Loucy (cell line): ENCODE measurements at regions not wholly inside any gene's neighbourhood (a gene's known extent, or its start where the extent isn't known, plus 50 kb on each side); places are given as distances from the start of the nearest gene placed in this dataset.

ENCODE experiments used
- H2AFZ ChIP-seq: fragments of 200-600 bp; sonication (generic); 2 replicates; pipeline ENCODE4 v1.6.0; 2016; ENCODE audit warnings: antibody characterized with exemption, mild to moderate bottlenecking, low read length, moderate library complexity
- H3F3A ChIP-seq: fragments of 200-600 bp; 2 replicates; pipeline ENCODE4 v1.6.0; 2016; ENCODE audit warnings: antibody characterized with exemption, low read depth, mild to moderate bottlenecking
- H3K27me3 ChIP-seq: fragments of 200-600 bp; sonication (generic); 2 replicates; pipeline ENCODE4 v1.6.1; 2014; ENCODE audit warnings: low read length, mild to moderate bottlenecking; ENCODE audit not compliant: insufficient read depth, poor library complexity, severe bottlenecking
- H3K36me3 ChIP-seq: fragments of 200-600 bp; sonication (generic); 2 replicates; pipeline ENCODE4 v1.6.1; 2016; ENCODE audit warnings: low read length; ENCODE audit not compliant: insufficient read depth
- H3K4me1 ChIP-seq: fragments of 200-600 bp; sonication (generic); 2 replicates; pipeline ENCODE4 v1.5.1; 2014; ENCODE audit warnings: low read length, mild to moderate bottlenecking; ENCODE audit not compliant: insufficient read depth, poor library complexity, severe bottlenecking
- H3K4me2 ChIP-seq: fragments of 200-600 bp; sonication (generic); 2 replicates; pipeline ENCODE4 v1.6.0; 2014; ENCODE audit warnings: antibody characterized with exemption, low read length, low read depth, mild to moderate bottlenecking; ENCODE audit not compliant: poor library complexity, severe bottlenecking
- H3K4me3 ChIP-seq: fragments of 200-600 bp; sonication (generic); 2 replicates; pipeline ENCODE4 v1.5.1; 2014; ENCODE audit warnings: low read length, mild to moderate bottlenecking, mixed read lengths; ENCODE audit not compliant: poor library complexity, severe bottlenecking
- H3K79me2 ChIP-seq: fragments of 200-600 bp; sonication (generic); 2 replicates; pipeline ENCODE4 v1.6.1; 2014; ENCODE audit warnings: low read length; ENCODE audit not compliant: insufficient read depth
- H3K9ac ChIP-seq: fragments of 200-600 bp; sonication (generic); 2 replicates; pipeline ENCODE4 v1.6.0; 2014; ENCODE audit warnings: mild to moderate bottlenecking, low read depth, low read length, moderate library complexity; ENCODE audit not compliant: poor library complexity, severe bottlenecking
- H3K9me2 ChIP-seq: fragments of 200-600 bp; sonication (generic); replicated peaks from 2 replicates; pipeline ENCODE4 v1.6.1; 2016; ENCODE audit warnings: low read depth, low read length, mixed read lengths
- H3K9me3 ChIP-seq: fragments of 200-600 bp; sonication (generic); 2 replicates; pipeline ENCODE4 v1.6.1; 2014; ENCODE audit warnings: mild to moderate bottlenecking, antibody characterized with exemption, low read length, low read depth; ENCODE audit not compliant: insufficient read depth
- H4K20me1 ChIP-seq: fragments of 200-600 bp; sonication (generic); 2 replicates; pipeline ENCODE4 v1.6.0; 2014; ENCODE audit warnings: antibody characterized with exemption, low read length, mild to moderate bottlenecking; ENCODE audit not compliant: insufficient read depth, poor library complexity, severe bottlenecking
- CTCF ChIP-seq: fragments of 200-600 bp; sonication (generic); conservative IDR thresholded peaks from 2 replicates; pipeline ENCODE4 v1.5.1; 2014; ENCODE audit warnings: mild to moderate bottlenecking, antibody characterized with exemption, low read length
- EZH2phosphoT487 ChIP-seq: fragments of 200-600 bp; IDR thresholded peaks from 2 replicates; pipeline ENCODE4 v1.6.1; 2018; ENCODE audit warnings: antibody characterized with exemption, mild to moderate bottlenecking, moderate library complexity, borderline replicate concordance

DNA sequence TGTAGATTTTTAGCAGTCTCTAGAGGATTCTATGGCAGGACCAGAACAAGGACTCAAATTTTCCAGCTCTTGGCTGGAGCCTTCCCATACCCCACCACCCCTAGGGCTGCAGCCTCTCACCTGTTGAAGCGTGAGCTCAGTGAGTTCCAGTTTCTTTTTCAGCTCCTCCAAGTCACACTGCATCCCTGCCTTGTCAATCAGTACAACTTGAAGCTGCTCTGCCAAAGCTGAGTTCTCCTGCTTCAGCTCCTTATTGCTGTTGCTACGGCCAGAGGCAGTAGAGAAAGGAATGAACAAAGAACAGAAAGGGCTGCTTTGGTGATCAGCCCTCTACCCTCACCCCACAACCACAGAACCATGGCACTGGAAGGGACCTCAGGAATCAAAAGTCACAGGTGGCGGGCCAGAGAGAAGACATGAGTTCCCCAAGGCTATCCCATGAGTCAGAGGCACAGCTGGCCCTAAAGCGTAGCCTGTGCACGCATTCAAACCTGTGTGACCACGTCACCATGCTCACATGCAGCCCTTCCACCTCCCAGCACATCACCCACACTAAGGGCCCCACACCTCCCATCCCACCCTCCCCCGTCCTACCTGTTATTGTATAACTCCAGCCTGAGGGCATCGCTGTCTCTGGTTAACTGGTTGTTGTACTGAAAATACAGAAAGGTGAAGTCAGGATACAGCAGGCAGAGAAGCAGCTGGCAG, 83.3 kb upstream of the C2CD4B start:
- Histone ChIP-seq H3K4me3 (no peak overlapping the region), H3K9ac (no peak overlapping the region), H3K27me3 (no peaks in the 10 kb centered on the region)

DNA sequence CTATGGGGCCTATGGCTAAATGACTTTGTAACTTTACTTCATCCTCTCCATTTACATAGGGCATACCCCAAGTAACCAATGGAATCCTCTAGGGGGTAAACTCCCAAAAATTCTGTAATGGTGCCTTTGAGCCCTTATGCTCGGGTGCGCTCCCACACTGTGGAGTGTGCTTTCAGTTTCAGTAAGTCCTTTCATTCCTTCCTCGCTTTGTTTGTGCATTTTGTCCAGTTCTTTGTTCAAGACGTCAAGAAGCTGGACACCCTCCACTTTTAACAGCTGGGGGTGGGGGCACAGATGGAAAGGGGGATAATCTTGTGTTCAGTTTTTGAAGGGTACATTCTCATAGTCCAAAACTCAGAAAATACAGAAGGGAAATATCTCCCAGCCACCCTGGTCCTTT, 84.4 kb upstream of the C2CD4B start:
- no peak for TF ChIP-seq CTCF
- no peak for TF ChIP-seq EZH2phosphoT487
- no peaks in the 10 kb centered on the region for H3K36me3 ChIP-seq
- H3K79me2 ChIP-seq, result no peaks in the 10 kb centered on the region
- H3K9me3 ChIP-seq, result no peaks in the 10 kb centered on the region
- H2AFZ ChIP-seq, result no peak overlapping the region
- H3K4me1 ChIP-seq, result no peaks in the 10 kb centered on the region
- no peaks in the 10 kb centered on the region for H3K27me3 ChIP-seq
- no peaks in the 10 kb centered on the region for H3F3A ChIP-seq
- no peaks in the 10 kb centered on the region for H4K20me1 ChIP-seq
- no peak overlapping the region for H3K4me3 ChIP-seq
- no peak overlapping the region for H3K9ac ChIP-seq
- no peak overlapping the region for H3K4me2 ChIP-seq
- no peaks in the 10 kb centered on the region for H3K9me2 ChIP-seq

More for the DNA sequence above, 83.3 kb upstream of the C2CD4B start:
- H3K79me2 ChIP-seq, result no peaks in the 10 kb centered on the region
- no peaks in the 10 kb centered on the region for H3K4me1 ChIP-seq
- H2AFZ ChIP-seq, result no peak overlapping the region
- H3K9me3 ChIP-seq, result no peaks in the 10 kb centered on the region
- H4K20me1 ChIP-seq, result no peaks in the 10 kb centered on the region
- no peaks in the 10 kb centered on the region for H3K36me3 ChIP-seq
- no peak for TF ChIP-seq CTCF
- H3K4me2 ChIP-seq, result no peak overlapping the region
- no peaks in the 10 kb centered on the region for H3K9me2 ChIP-seq
- H3F3A ChIP-seq, result no peaks in the 10 kb centered on the region

DNA sequence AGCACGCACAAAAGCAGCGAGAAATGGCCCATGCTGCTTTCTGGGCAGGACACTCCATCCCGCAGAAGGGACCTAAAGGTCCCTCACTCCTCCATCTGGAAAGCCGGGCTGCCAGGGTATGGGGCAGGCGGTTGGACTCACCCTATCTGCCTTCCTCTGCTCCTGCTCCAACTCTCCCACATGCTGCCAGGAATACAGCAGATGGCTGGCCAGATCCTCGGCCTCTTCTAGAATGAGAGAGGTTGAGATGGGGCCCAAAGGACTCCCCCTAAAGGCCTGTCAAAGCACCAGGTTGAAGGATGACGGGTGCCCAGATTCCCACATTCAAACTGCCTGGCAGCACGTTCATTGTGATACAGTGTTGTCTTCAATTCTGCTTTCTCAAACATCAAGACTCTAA, 85.1 kb upstream of the C2CD4B start:
- Histone ChIP-seq H3K9me3 (no peaks in the 10 kb centered on the region), H4K20me1 (no peaks in the 10 kb centered on the region), H3K4me3 (no peak overlapping the region), H3K9ac (no peak overlapping the region), H2AFZ (no peak overlapping the region), H3K36me3 (no peaks in the 10 kb centered on the region), H3F3A (no peaks in the 10 kb centered on the region), H3K27me3 (no peaks in the 10 kb centered on the region), H3K4me1 (no peaks in the 10 kb centered on the region), H3K79me2 (no peaks in the 10 kb centered on the region), H3K9me2 (no peaks in the 10 kb centered on the region), H3K4me2 (no peak overlapping the region)
- TF ChIP-seq EZH2phosphoT487 (no peak), CTCF (no peak)
